Adrenal gland (tissue), 9 donors: ENCODE measurements at regions not wholly inside any gene's neighbourhood (a gene's known extent, or its start where the extent isn't known, plus 50 kb on each side); places are given as distances from the start of the nearest gene placed in this dataset.

Experiments used
- DNase-seq, 7 donors: peaks; one replicate each; pipeline ENCODE4 v3.0.0-alpha.2; 2019 to 2020
- H3K27ac ChIP-seq, 5 donors: fragments of 200-600 bp; sonication (generic) in 4 of 5; 1 replicate in 3 of 5; 2 replicates in 2 of 5; pipeline versions ENCODE4 v1.5.1 to v1.8.0; 2016 to 2020; ENCODE audit warnings: mild to moderate bottlenecking in 1 of 5
- H3K27me3 ChIP-seq: fragments of 200-600 bp; 2 replicates; pipeline ENCODE4 v1.8.0; 2021
- H3K36me3 ChIP-seq, 2 donors: fragments of 200-600 bp; replicated peaks in 1 of 2; 1 replicate in 1 of 2; 2 replicates in 1 of 2; pipeline versions ENCODE4 v1.5.1 to v1.8.0; 2018 to 2022
- H3K4me1 ChIP-seq, 2 donors: fragments of 200-600 bp; replicated peaks in 1 of 2; 1 replicate in 1 of 2; 2 replicates in 1 of 2; pipeline versions ENCODE4 v1.5.1 to v1.8.0; 2018 to 2021
- H3K4me3 ChIP-seq, 4 donors: fragments of 200-600 bp; sonication (generic) in 3 of 4; one replicate each; pipeline ENCODE4 v1.5.1; 2016 to 2018
- H3K9me3 ChIP-seq, 3 donors: fragments of 200-600 bp; sonication (generic) in 1 of 3; replicated peaks in 1 of 3; 1 replicate in 2 of 3; 2 replicates in 1 of 3; pipeline versions ENCODE4 v1.5.1 to v1.8.0; 2016 to 2021
- CTCF ChIP-seq, 6 experiments: fragments of 450-650 bp in 4 of 6; fragments of 200-600 bp in 2 of 6; sonication (generic) in 1 of 6; IDR thresholded peaks; 1 replicate in 5 of 6; 2 replicates in 1 of 6; pipeline versions ENCODE4 v1.5.1 to v1.8.0; 2016 to 2021; ENCODE audit warnings: antibody characterized with exemption in 6 of 6, mild to moderate bottlenecking in 2 of 6, moderate library complexity in 1 of 6
- POLR2A ChIP-seq, 2 donors: fragments of 450-650 bp; IDR thresholded peaks; one replicate each; pipeline ENCODE4 v1.6.1; 2017; ENCODE audit warnings: antibody characterized with exemption in 2 of 2, mild to moderate bottlenecking in 2 of 2, moderate library complexity in 1 of 2
- WGBS, 4 donors: extraction: QIAGEN DNeasy Blood & Tissue Kit in 2 of 4; methylation state at CpG; one replicate each; pipeline versions ENCODE4 v1.1.5 to v1.1.7; 2013 to 2017; 5-methylcytosine and 5-hydroxymethylcytosine counted together
- intact Hi-C, 2 donors: fragments of 100-400 bp; cut with DNase I; formaldehyde crosslinking; loops; one replicate each; pipeline versions ENCODE4 v1.14.1 to v1.15.0; 2022 to 2023
- donor health status: healthy with polysubstance abuse.
- donor health status: Bipolar disorder and iron deficiency.
- donor health status: DM: yes; HTN: yes; CAD: no.
- donor health status: DM: no; HTN: no; CAD: no.
- donor health status: DM: no; HTN: no; CAD: no.

GRCh38 chr1:60553730-60554129 is 480.2 kb upstream of the C1orf87 start:
- no peak overlapping the region for H3K4me3 ChIP-seq
- TF ChIP-seq POLR2A (IDR thresholded peaks at IDR 0.05) = no peak
- H3K36me3 ChIP-seq = no peaks in the 10 kb centered on the region
- H3K27ac ChIP-seq = no peak overlapping the region
- no peak for DNase-seq
- H3K27me3 ChIP-seq = no peaks in the 10 kb centered on the region
- H3K9me3 ChIP-seq = no peaks in the 10 kb centered on the region
- WGBS, 4 donors = 81 to 86% (median 83%) methylated on average over 2 of the region's 2 CpGs
- no peaks in the 10 kb centered on the region for H3K4me1 ChIP-seq
- intact Hi-C loops = no loop called here

GRCh38 chr1:60547821-60548220 is 474.3 kb upstream of the C1orf87 start:
- Histone ChIP-seq H3K4me3 (no peak overlapping the region), H3K9me3 (no peaks in the 10 kb centered on the region), H3K27ac (no peak overlapping the region), H3K27me3 (no peaks in the 10 kb centered on the region), H3K4me1 (no peaks in the 10 kb centered on the region), H3K36me3 (no peaks in the 10 kb centered on the region)
- no peak for TF ChIP-seq POLR2A (IDR thresholded peaks at IDR 0.05)
- no peak for TF ChIP-seq CTCF (IDR thresholded peaks at IDR 0.05)
- DNase-seq = no peak
- intact Hi-C loops = no loop called here
- 82 to 94% (median 88%) methylated on average over 4 of the region's 4 CpGs for WGBS, 4 donors

GRCh38 chr1:60541831-60542532 is 468.4 kb upstream of the C1orf87 start:
- 62 to 68% (median 65%) methylated on average over 2 of the region's 2 CpGs for WGBS, 4 donors
- no peak for DNase-seq

GRCh38 chr1:60540141-60540540 is 466.6 kb upstream of the C1orf87 start:
- H3K4me3 ChIP-seq = no peak overlapping the region
- H3K9me3 ChIP-seq = peaks cover 0 to 3% (median 0%) of the 10 kb centered on the region in 3 donors
- no peak overlapping the region for H3K27ac ChIP-seq
- H3K27me3 ChIP-seq = no peaks in the 10 kb centered on the region
- H3K4me1 ChIP-seq = no peaks in the 10 kb centered on the region
- DNase-seq = no peak
- WGBS, 4 donors = 74 to 93% (median 87%) methylated on average over 11 to 12 of the region's 12 CpGs
- intact Hi-C loops = no loop called here
- no peaks in the 10 kb centered on the region for H3K36me3 ChIP-seq
- TF ChIP-seq POLR2A (IDR thresholded peaks at IDR 0.05) (no peak), CTCF (IDR thresholded peaks at IDR 0.05) (no peak)

More at GRCh38 chr1:60541831-60542532, 468.4 kb upstream of the C1orf87 start:
- H3K27me3 ChIP-seq = no peaks in the 10 kb centered on the region
- no peak overlapping the region for H3K4me3 ChIP-seq
- peaks cover 0 to 3% (median 0%) of the 10 kb centered on the region in 3 donors for H3K9me3 ChIP-seq
- no peaks in the 10 kb centered on the region for H3K4me1 ChIP-seq
- no peaks in the 10 kb centered on the region for H3K36me3 ChIP-seq
- no peak overlapping the region for H3K27ac ChIP-seq
- intact Hi-C loops = no loop called here
- no peak for TF ChIP-seq CTCF (IDR thresholded peaks at IDR 0.05)
- no peak for TF ChIP-seq POLR2A (IDR thresholded peaks at IDR 0.05)

GRCh38 chr1:60535713-60536112 is 462.1 kb upstream of the C1orf87 start:
- 65 to 78% (median 71%) methylated on average over 2 of the region's 2 CpGs for WGBS, 4 donors
- no peak for DNase-seq
- no peaks in the 10 kb centered on the region for H3K27me3 ChIP-seq
- TF ChIP-seq CTCF (IDR thresholded peaks at IDR 0.05) (no peak), POLR2A (IDR thresholded peaks at IDR 0.05) (no peak)
- no peak overlapping the region for H3K4me3 ChIP-seq
- H3K9me3 ChIP-seq = peaks cover 0 to 3% (median 0%) of the 10 kb centered on the region in 3 donors
- no peaks in the 10 kb centered on the region for H3K36me3 ChIP-seq
- H3K27ac ChIP-seq = no peak overlapping the region
- intact Hi-C loops = no loop called here
- H3K4me1 ChIP-seq = no peaks in the 10 kb centered on the region
